ENCODE measurements at regions not wholly inside any gene's neighbourhood (a gene's known extent, or its start where the extent isn't known, plus 50 kb on each side); places are given as distances from the start of the nearest gene placed in this dataset.
"Not testable (repeated sequence)": the region's sequence is repeated elsewhere in the genome, so short reads cannot be mapped to it uniquely, and the experiment has no call there.

DNA sequence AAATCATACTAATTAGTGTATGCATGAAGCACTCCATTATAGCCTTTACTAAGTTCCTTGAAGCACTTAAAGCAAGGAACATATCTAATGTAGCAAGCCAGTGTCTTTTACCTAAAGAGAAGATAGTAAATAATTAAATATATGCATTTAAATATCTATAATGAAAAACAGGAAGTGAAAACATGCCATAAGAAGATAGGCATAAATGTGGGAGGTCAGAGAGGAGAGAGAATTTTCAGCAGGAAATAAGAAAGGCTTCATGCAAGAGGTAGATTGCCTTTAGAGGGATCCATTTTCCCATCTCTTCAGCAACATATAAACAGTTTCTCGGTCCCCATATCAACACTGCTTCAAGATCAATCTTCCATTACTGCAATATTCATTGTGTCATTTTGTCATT, 599.8 kb downstream of the FRK start:
- DNase-seq (ENCODE audit: low read depth in 6 of 9, low spot score in 9 of 9) = no peak
- WGBS = 97% methylated on average over 1 of the region's 1 CpG
- H3K27ac ChIP-seq (ENCODE audit: low read depth in 1 of 2, low read length in 1 of 2) = no peak overlapping the region
- H3K4me1 ChIP-seq (ENCODE audit: control insufficient read depth in 2 of 2, insufficient read depth in 2 of 2, low read length in 2 of 2) = no peaks in the 10 kb centered on the region
- H3K36me3 ChIP-seq (ENCODE audit: control insufficient read depth in 2 of 2, insufficient read depth in 2 of 2, low read length in 1 of 2) = no peaks in the 10 kb centered on the region
- H3K9me3 ChIP-seq (ENCODE audit: control insufficient read depth in 2 of 2, insufficient read depth in 1 of 2, low read length in 1 of 2) = no peaks in the 10 kb centered on the region
- no peaks in the 10 kb centered on the region for H3K27me3 ChIP-seq (ENCODE audit: control insufficient read depth in 2 of 2, insufficient read depth in 1 of 2, low read length in 1 of 2)
- H3K4me3 ChIP-seq (ENCODE audit: low read length in 2 of 2) = no peak overlapping the region

DNA sequence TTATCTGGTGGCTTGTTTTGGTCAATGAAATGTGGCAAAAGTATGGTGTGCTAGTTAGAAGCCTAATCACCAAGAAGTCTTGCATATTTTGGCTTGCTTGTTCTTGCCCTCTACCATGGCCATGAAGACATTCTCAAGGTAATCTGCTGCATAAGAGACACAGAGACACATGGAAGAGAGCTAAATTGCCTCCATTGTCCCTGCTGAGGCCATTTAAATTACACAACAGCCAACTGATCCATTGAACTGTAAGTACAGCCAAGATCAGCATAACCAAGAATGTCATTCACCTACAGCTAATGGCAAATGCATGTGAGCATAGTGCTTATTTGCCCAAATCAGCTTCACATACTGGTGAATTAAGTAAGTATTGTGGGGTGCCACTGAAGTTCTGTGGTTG, 603.8 kb downstream of the FRK start:
- Histone ChIP-seq H3K9me3 (ENCODE audit: control insufficient read depth in 2 of 2, insufficient read depth in 1 of 2, low read length in 1 of 2) (no peaks in the 10 kb centered on the region), H3K27ac (ENCODE audit: low read depth in 1 of 2, low read length in 1 of 2) (no peak overlapping the region), H3K27me3 (ENCODE audit: control insufficient read depth in 2 of 2, insufficient read depth in 1 of 2, low read length in 1 of 2) (no peaks in the 10 kb centered on the region), H3K4me3 (ENCODE audit: low read length in 2 of 2) (no peak overlapping the region), H3K4me1 (ENCODE audit: control insufficient read depth in 2 of 2, insufficient read depth in 2 of 2, low read length in 2 of 2) (no peaks in the 10 kb centered on the region), H3K36me3 (ENCODE audit: control insufficient read depth in 2 of 2, insufficient read depth in 2 of 2, low read length in 1 of 2) (no peaks in the 10 kb centered on the region)
- DNase-seq (ENCODE audit: low read depth in 6 of 9, low spot score in 9 of 9) = no peak

DNA sequence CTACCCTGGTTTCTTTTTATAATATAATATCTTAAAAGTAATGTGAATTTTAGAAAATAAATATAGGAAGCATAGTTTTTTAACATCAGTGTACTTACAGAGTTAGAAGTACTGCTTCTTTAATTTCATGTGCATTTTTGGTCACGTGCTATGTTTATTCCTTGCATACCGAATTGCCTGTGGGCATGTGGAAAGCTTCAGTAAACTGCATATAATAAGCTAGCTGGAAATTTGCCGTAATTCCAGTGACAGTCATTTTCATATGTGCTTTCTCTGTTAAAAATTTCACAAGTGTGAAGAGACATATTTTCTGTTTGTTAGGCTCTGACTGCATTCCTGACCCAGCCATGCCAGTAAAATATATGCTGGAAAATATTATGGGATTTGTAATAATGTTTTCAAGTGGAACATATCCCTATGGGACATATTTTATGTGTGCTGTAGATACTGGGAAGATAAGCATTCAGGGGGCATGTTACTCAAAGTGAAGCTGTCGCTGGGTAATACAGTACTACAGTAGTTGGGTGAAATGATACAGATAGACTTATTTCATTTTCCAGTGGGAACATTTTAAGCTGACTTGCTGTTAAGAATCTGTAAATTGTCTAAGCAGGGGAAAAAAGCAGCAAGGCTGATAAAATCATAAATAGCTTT, 616.7 kb downstream of the FRK start:
- DNase-seq (ENCODE audit: low read depth in 6 of 9, low spot score in 9 of 9) = no peak
- no peak overlapping the region for H3K27ac ChIP-seq (ENCODE audit: low read depth in 1 of 2, low read length in 1 of 2)
- H3K36me3 ChIP-seq (ENCODE audit: control insufficient read depth in 2 of 2, insufficient read depth in 2 of 2, low read length in 1 of 2) = no peaks in the 10 kb centered on the region
- H3K4me3 ChIP-seq (ENCODE audit: low read length in 2 of 2) = no peak overlapping the region
- H3K4me1 ChIP-seq (ENCODE audit: control insufficient read depth in 2 of 2, insufficient read depth in 2 of 2, low read length in 2 of 2) = no peaks in the 10 kb centered on the region
- WGBS = 94% methylated on average over 4 of the region's 4 CpGs
- no peaks in the 10 kb centered on the region for H3K27me3 ChIP-seq (ENCODE audit: control insufficient read depth in 2 of 2, insufficient read depth in 1 of 2, low read length in 1 of 2)
- H3K9me3 ChIP-seq (ENCODE audit: control insufficient read depth in 2 of 2, insufficient read depth in 1 of 2, low read length in 1 of 2) = no peaks in the 10 kb centered on the region

DNA sequence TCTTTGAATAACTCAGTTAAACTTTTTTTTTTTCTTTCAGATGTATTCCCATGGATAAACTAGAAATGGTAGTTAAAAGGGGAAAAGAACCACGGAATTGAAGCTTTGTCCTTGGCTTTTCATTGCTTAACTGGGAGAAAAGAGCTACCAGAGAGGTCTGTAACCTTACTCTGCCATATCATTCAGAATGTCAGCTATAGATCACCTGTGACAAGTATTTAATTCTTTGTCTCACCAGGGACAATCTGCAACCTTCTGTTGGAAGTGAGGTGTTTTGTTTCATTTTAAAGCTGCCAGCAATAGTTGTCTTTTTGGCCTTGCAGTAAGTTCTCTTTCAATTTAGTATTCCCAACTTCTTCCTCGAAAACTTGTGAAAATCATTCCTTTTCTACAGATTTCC, 618.4 kb downstream of the FRK start:
- Histone ChIP-seq H3K9me3 (ENCODE audit: control insufficient read depth in 2 of 2, insufficient read depth in 1 of 2, low read length in 1 of 2) (no peaks in the 10 kb centered on the region), H3K27me3 (ENCODE audit: control insufficient read depth in 2 of 2, insufficient read depth in 1 of 2, low read length in 1 of 2) (no peaks in the 10 kb centered on the region), H3K27ac (ENCODE audit: low read depth in 1 of 2, low read length in 1 of 2) (no peak overlapping the region), H3K4me3 (ENCODE audit: low read length in 2 of 2) (no peak overlapping the region), H3K36me3 (ENCODE audit: control insufficient read depth in 2 of 2, insufficient read depth in 2 of 2, low read length in 1 of 2) (no peaks in the 10 kb centered on the region), H3K4me1 (ENCODE audit: control insufficient read depth in 2 of 2, insufficient read depth in 2 of 2, low read length in 2 of 2) (no peaks in the 10 kb centered on the region)
- 68% methylated on average over 2 of the region's 2 CpGs for WGBS
- DNase-seq (ENCODE audit: low read depth in 6 of 9, low spot score in 9 of 9) = no peak

DNA sequence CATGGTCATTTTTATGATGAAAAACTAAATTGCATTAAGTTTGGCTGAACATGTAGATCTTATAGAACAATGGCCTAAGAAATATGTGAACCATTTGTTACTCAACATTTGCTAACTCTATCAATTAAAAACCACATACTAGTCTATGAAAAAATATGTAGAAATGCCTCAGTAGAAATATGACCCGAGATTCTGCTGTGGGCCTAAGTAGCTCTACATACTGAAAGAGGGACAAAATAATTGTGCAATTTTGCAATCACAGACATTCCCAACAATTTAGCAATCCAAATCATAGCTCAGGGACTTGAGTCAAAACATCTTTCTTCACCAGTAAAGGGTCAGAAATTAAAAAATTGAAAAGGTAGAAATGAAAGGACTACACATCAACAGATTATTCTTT, 619.0 kb downstream of the FRK start:
- WGBS = 91% methylated on average over 1 of the region's 1 CpG
- Histone ChIP-seq H3K27ac (ENCODE audit: low read depth in 1 of 2, low read length in 1 of 2) (no peak overlapping the region), H3K36me3 (ENCODE audit: control insufficient read depth in 2 of 2, insufficient read depth in 2 of 2, low read length in 1 of 2) (no peaks in the 10 kb centered on the region), H3K4me1 (ENCODE audit: control insufficient read depth in 2 of 2, insufficient read depth in 2 of 2, low read length in 2 of 2) (no peaks in the 10 kb centered on the region), H3K4me3 (ENCODE audit: low read length in 2 of 2) (no peak overlapping the region), H3K9me3 (ENCODE audit: control insufficient read depth in 2 of 2, insufficient read depth in 1 of 2, low read length in 1 of 2) (no peaks in the 10 kb centered on the region), H3K27me3 (ENCODE audit: control insufficient read depth in 2 of 2, insufficient read depth in 1 of 2, low read length in 1 of 2) (no peaks in the 10 kb centered on the region)
- no peak for DNase-seq (ENCODE audit: low read depth in 6 of 9, low spot score in 9 of 9)

GRCh38 chr6:115415378-115415777, 645.3 kb downstream of the FRK start:
- DNase-seq (ENCODE audit: low read depth in 6 of 9, low spot score in 9 of 9) = no peak
- no peaks in the 10 kb centered on the region for H3K27me3 ChIP-seq (ENCODE audit: control insufficient read depth in 2 of 2, insufficient read depth in 1 of 2, low read length in 1 of 2)
- H3K27ac ChIP-seq (ENCODE audit: low read depth in 1 of 2, low read length in 1 of 2) = no peak overlapping the region
- no peaks in the 10 kb centered on the region for H3K36me3 ChIP-seq (ENCODE audit: control insufficient read depth in 2 of 2, insufficient read depth in 2 of 2, low read length in 1 of 2)
- H3K4me3 ChIP-seq (ENCODE audit: low read length in 2 of 2) = no peak overlapping the region
- H3K4me1 ChIP-seq (ENCODE audit: control insufficient read depth in 2 of 2, insufficient read depth in 2 of 2, low read length in 2 of 2) = no peaks in the 10 kb centered on the region
- WGBS = 42% methylated on average over 3 of the region's 3 CpGs
- peaks cover 0 to 1% of the 10 kb centered on the region in 2 donors for H3K9me3 ChIP-seq (ENCODE audit: control insufficient read depth in 2 of 2, insufficient read depth in 1 of 2, low read length in 1 of 2)

DNA sequence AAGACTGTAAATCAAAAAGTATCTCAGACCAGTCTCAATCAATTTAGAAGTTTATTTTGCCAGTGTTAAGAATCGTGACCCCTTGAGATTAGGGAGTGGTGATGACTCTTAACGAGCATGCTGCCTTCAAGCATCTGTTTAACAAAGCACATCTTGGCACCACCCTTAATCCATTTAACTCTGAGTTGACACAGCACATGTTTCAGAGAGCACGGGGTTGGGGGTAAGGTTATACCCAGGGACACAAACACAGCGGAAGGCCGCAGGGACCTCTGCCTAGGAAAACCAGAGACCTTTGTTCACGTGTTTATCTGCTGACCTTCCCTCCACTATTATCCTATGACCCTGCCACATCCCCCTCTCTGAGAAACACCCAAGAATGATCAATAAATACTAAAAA, 645.8 kb downstream of the FRK start:
- not testable (repeated sequence) for DNase-seq (ENCODE audit: low read depth in 6 of 9, low spot score in 9 of 9)

GRCh38 chr6:115411756-115412155, 648.9 kb downstream of the FRK start:
- no peak for DNase-seq (ENCODE audit: low read depth in 6 of 9, low spot score in 9 of 9)
- WGBS = 83% methylated on average over 2 of the region's 2 CpGs
- H3K36me3 ChIP-seq (ENCODE audit: control insufficient read depth in 2 of 2, insufficient read depth in 2 of 2, low read length in 1 of 2) = no peaks in the 10 kb centered on the region
- no peaks in the 10 kb centered on the region for H3K27me3 ChIP-seq (ENCODE audit: control insufficient read depth in 2 of 2, insufficient read depth in 1 of 2, low read length in 1 of 2)
- H3K9me3 ChIP-seq (ENCODE audit: control insufficient read depth in 2 of 2, insufficient read depth in 1 of 2, low read length in 1 of 2) = no peaks in the 10 kb centered on the region
- no peak overlapping the region for H3K27ac ChIP-seq (ENCODE audit: low read depth in 1 of 2, low read length in 1 of 2)
- no peaks in the 10 kb centered on the region for H3K4me1 ChIP-seq (ENCODE audit: control insufficient read depth in 2 of 2, insufficient read depth in 2 of 2, low read length in 2 of 2)
- H3K4me3 ChIP-seq (ENCODE audit: low read length in 2 of 2) = no peak overlapping the region

More for the DNA sequence above, 645.8 kb downstream of the FRK start:
- not testable (repeated sequence) for H3K36me3 ChIP-seq (ENCODE audit: control insufficient read depth in 2 of 2, insufficient read depth in 2 of 2, low read length in 1 of 2); H3K4me1 ChIP-seq (ENCODE audit: control insufficient read depth in 2 of 2, insufficient read depth in 2 of 2, low read length in 2 of 2); H3K9me3 ChIP-seq (ENCODE audit: control insufficient read depth in 2 of 2, insufficient read depth in 1 of 2, low read length in 1 of 2); H3K27me3 ChIP-seq (ENCODE audit: control insufficient read depth in 2 of 2, insufficient read depth in 1 of 2, low read length in 1 of 2); H3K27ac ChIP-seq (ENCODE audit: low read depth in 1 of 2, low read length in 1 of 2); H3K4me3 ChIP-seq (ENCODE audit: low read length in 2 of 2)
- WGBS = 59% methylated on average over 6 of the region's 6 CpGs

GRCh38 chr6:115404446-115404845, 656.2 kb downstream of the FRK start:
- Histone ChIP-seq H3K27me3 (ENCODE audit: control insufficient read depth in 2 of 2, insufficient read depth in 1 of 2, low read length in 1 of 2) (no peaks in the 10 kb centered on the region), H3K4me1 (ENCODE audit: control insufficient read depth in 2 of 2, insufficient read depth in 2 of 2, low read length in 2 of 2) (no peaks in the 10 kb centered on the region), H3K9me3 (ENCODE audit: control insufficient read depth in 2 of 2, insufficient read depth in 1 of 2, low read length in 1 of 2) (no peaks in the 10 kb centered on the region), H3K36me3 (ENCODE audit: control insufficient read depth in 2 of 2, insufficient read depth in 2 of 2, low read length in 1 of 2) (no peaks in the 10 kb centered on the region), H3K4me3 (ENCODE audit: low read length in 2 of 2) (no peak overlapping the region), H3K27ac (ENCODE audit: low read depth in 1 of 2, low read length in 1 of 2) (no peak overlapping the region)
- DNase-seq (ENCODE audit: low read depth in 6 of 9, low spot score in 9 of 9) = no peak
- WGBS = 95% methylated on average over 1 of the region's 1 CpG

GRCh38 chr6:115398607-115399006, 662.1 kb downstream of the FRK start:
- DNase-seq (ENCODE audit: low read depth in 6 of 9, low spot score in 9 of 9) = no peak
- Histone ChIP-seq H3K4me3 (ENCODE audit: low read length in 2 of 2) (no peak overlapping the region), H3K9me3 (ENCODE audit: control insufficient read depth in 2 of 2, insufficient read depth in 1 of 2, low read length in 1 of 2) (peaks cover 0 to 23% of the 10 kb centered on the region in 2 donors), H3K27me3 (ENCODE audit: control insufficient read depth in 2 of 2, insufficient read depth in 1 of 2, low read length in 1 of 2) (no peaks in the 10 kb centered on the region), H3K36me3 (ENCODE audit: control insufficient read depth in 2 of 2, insufficient read depth in 2 of 2, low read length in 1 of 2) (no peaks in the 10 kb centered on the region), H3K4me1 (ENCODE audit: control insufficient read depth in 2 of 2, insufficient read depth in 2 of 2, low read length in 2 of 2) (no peaks in the 10 kb centered on the region), H3K27ac (ENCODE audit: low read depth in 1 of 2, low read length in 1 of 2) (no peak overlapping the region)
- 97% methylated on average over 1 of the region's 1 CpG for WGBS

Data from thymus (tissue), 11 donors.